ENCODE measurements at regions not wholly inside any gene's neighbourhood (a gene's known extent, or its start where the extent isn't known, plus 50 kb on each side); places are given as distances from the start of the nearest gene placed in this dataset.

DNA sequence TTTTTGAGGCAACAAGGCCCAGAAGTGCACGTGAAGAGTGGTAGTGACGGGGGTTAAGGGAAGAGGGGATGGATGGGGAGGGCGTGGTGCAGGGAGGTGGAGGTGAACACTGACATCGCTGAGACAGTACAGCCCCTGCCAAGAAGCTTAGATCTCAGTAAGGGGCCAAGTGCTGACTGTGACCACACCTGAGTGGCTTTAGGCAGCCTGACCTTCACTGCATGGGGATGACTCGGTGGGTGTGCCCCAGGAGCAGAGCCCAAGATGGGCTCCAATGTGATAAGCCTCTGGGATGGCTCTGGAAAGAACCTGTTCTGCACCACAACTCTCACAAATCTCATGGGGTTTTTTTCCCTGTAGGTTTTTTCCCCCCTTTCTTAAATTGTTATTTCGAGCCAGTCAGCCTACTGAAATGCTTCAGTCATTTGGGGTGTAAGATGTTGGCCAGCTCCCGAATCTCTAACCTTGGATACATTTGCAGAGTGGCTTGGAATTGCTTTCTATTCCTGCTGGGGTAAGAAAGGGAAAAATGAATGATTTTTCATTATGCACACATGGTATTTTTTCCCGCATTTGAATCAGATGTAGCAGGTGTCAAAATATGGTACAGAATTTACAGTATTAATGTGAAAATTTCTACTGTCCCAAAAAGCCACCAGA is 165.0 kb downstream of the TM9SF2 start:
- no peak for DNase-seq (ENCODE audit: low spot score)

DNA sequence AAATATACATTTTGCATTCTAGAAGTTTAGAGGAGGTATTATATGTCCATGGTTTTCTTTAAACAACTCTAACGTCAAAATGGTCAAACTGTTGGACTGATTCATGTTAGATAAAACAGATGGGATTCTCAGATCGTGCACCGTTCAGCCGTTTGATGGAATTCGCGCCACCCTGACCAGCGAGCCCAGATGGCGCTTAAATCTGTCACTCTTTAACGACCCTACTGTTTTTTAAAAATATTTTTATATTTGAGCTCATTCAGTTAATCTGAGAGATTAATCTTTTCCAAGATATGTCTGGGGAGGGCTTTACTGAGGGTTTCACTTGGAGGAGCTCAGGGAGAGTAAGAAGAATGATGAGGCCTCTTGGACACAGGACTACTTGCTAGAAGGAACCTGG is 164.4 kb downstream of the TM9SF2 start:
- DNase-seq (ENCODE audit: low spot score): no peak

DNA sequence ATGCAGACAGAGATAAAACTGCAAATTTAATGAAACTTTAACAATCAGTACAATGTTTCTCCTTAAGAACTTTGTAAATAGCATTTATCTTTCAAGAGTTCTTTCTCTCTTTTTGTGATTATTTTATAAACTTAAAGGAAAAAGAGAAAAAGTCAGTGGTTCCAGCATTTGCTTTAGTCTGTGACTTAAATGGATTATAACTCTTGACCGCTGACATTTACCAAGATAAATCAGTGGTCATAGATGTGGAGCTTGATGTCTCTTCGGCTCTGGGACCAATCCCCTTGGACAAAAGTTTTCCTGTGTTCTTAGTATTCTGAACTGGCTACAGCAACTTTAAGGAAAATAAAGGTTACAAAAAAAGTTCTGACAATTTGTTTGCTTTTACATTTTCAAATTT is 162.6 kb downstream of the TM9SF2 start:
- DNase-seq (ENCODE audit: low spot score): no peak

DNA sequence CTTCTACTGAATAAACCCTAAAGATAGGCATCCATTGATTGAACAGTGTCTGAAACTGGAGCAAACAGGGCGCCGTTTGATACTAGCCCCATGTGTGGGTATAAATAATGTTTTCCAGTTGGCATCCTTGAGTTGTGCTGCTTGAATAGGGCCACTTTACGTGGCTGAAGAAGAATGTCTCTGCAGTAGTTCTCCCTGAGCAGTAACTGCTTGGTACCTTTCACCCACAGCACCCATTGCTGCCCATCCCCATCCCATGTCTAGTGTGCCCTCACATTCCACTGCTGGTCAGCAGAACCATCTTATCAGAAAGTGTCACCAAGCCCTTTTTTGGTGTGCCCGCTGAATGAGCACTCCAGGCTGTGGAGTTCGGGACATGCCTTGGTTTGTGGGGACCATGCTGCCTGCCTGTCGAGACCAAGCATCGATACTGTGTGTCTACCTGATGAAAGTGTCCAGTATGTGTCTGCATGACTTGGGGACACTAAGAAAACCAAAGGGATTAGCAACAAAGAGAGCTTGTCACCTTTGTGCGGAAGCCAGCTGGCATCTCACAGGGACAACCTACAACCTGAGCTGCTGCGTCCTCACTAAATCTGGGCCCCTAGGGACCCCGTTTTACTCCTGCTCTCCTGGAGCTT is 162.0 kb downstream of the TM9SF2 start:
- no peak for DNase-seq (ENCODE audit: low spot score)

DNA sequence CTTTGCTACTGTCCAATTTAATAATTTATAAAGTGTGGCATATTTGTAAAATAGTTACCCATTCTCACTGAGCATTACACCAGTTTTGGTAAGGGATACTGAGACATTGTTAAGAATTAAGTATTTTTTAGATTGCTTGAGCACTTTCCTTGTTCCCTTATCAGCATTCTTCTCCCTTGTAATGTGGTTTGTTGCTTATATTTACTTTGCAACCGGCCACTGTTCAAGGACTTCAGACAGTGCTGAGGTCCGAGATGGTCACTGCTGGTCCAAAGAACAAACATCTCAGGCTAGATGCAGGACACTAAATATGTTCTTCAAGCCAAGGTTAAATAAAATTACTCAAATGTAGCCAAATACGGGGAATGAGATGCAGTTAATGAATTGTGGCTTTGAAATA is 161.4 kb downstream of the TM9SF2 start:
- no peak for DNase-seq (ENCODE audit: low spot score)

DNA sequence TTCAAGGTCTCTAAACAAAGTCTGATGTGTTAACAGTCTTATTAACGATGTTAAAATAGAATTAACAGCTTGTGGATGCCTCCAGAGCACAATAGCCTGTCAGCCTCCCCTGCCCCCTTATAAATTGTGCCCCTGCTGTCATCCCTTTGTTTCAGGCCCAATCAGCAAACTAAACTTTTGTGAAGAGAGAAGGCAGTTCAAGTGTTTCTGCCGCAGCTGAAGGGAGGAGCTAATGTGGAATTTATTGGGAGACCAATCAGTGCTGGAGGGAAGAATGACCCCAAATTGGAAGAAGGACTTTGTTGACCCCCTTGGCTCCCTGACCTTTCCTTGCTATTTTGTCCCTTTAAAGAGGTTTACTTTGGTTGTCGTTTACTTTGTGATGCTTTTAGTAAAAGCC is 160.5 kb downstream of the TM9SF2 start:
- DNase-seq (ENCODE audit: low spot score): no peak

DNA sequence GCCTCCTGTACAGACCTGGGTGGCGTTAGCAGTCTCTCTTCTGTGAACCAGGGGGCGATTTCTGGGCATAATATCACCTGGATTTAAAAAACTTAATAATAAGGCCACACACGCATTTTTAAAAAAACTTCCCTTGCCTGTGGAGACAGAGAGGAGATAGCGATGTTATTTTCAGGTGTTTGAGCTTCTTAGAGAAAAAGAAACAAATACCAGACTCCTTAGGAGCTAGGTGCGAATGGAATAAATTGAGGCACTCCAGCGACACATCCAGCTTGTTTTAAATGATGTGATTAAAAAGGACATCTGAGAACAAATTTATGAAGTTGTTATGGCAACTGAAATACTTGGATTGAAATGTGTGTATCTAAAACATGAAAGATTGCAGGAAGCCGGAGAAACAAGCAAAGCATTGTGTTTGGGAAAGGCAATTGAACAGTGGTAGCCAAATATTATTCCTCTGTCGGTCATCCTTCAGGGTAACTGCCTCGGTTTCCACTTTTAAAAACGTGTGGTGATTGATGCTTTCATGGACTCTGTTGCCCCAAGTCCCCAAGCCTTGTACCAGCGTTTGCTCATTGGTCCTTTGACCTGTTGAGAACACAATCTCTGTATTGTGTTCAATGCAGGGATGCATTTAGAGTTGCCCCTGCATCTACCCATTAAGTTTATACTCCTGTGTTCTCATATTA is 158.7 kb downstream of the TM9SF2 start:
- no peak for DNase-seq (ENCODE audit: low spot score)

DNA sequence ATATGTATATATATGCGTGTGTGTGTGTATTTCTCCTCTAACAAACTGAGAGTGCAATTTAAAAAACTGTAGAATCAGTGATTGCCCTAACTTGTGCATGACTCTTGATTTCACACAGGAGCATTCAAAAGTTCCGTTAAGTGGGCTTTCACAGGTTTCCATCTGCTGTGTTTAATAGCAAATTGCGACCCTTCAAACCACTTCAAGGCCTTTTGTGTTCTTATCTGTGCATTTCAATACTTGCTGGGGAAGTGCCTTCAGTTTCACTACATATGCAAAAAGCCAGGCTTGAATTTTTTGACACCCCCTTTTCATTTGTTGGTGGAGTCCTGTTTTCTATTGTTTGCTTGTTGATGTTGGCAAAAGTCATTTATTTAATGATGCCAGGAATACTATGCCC is 158.0 kb downstream of the TM9SF2 start:
- no peak for DNase-seq (ENCODE audit: low spot score)

DNA sequence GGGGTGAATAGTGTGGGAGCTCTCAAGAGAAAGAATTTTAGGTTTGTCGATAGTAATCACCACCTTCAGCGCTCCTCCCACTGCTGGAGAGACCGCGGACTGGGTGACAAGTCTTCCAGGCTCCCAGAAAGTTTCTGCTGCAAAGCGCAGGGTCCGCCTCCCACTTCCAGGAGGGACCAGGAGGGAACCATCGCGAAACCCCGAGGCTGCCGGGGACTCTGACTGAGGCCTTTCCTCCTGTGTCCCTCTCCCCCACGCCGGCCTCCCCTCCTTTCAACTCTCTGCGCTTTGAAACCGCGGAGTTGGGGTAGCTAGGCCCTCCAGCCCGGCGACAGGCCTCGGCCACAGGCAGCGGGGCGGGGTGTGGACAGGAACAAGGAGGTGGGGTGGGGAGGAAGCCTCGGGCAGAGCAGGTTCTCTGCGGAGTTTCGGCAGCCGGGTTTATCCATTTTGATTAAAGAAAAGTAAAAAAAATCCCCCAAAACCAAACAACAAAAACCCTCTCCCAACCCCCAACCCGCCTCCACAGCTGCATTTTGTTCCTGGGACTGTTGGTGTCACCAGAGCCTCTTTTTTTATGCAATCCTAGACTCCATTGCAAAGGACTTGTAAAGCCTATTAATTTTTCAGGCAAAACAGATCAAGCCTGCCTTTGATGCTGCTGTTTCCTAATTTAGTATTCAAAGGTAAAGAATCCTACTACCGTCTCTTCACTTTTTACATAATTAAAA is 157.2 kb downstream of the TM9SF2 start:
- peak; percentile 5 for DNase-seq (ENCODE audit: low spot score)

DNA sequence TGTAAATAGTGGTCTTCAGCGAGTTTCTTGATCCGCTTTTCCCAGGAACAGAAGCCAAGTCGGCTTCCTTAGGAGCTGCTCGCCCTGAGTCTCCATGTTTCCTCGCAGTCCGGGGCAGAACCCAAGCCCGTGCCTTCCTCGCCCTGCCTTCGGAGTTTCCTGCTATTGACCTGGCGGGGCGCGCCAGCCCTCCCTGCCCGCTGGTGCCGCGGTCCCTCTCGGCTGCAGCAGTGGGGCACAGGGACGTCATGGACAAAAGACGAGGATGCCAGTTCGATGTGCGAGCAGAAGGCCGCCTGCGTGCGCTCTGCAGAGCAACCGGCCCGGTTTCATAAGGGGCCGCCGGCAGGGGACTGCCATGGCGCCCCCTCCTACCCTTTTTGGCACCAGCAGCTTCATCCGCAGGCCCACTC is 156.6 kb downstream of the TM9SF2 start:
- no peak for DNase-seq (ENCODE audit: low spot score)

DNA sequence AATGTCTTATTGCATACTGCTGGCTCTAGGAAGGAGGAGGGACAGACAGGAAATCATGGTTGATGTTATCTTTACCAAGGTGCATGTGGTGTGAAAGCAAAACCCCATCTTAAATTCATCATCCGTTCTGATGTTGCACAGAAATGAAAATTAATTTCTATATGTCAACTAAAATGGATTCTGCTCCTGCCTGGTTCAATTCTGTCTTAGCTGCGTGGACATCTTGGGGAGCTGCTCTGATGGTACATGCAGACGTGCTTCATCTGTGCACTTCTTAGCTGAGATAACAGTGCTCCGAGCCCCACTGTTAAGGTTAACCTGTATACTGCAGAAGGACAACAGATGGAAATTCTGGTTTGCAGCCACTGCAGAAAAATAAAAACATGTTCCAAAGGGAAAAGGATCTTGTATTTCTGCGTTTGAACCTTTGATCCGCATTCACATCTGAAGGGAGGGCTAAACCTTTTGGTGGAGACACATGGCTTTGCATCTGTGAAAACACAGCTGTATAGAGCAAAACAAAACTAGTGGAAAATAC is 155.6 kb downstream of the TM9SF2 start:
- DNase-seq (ENCODE audit: low spot score): no peak

DNA sequence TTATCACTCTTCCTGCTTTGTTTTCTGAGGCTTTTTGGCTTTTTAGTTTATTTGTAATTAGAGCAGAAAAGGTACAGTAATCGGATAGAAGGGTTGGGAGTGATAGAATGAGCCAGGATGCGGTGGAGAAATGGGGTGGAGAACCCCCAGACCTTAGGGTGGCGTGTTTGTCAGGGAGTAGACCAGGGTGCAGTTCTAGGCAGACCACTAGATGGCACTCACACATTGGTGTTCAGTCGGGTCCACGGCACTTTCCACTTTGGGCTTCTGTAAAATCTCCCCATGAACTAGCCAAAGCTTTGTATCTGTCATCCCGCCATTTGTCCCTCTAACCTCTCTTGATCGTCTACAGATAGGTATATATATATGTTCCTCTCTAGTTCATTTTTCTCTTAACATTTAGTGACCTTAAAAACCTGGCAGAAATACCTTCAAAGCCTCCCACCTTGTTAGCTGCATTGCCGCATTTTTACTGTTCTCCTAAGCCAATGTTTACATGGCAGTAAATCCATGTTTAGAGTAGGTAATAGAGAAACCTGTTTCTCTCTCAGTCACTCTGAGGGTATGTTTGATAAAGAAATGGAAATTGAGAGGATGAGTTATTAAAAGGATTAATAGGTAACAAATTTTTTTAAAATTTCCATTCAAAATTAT is 154.9 kb downstream of the TM9SF2 start:
- peak; percentile 94 for DNase-seq (ENCODE audit: low spot score)

DNA sequence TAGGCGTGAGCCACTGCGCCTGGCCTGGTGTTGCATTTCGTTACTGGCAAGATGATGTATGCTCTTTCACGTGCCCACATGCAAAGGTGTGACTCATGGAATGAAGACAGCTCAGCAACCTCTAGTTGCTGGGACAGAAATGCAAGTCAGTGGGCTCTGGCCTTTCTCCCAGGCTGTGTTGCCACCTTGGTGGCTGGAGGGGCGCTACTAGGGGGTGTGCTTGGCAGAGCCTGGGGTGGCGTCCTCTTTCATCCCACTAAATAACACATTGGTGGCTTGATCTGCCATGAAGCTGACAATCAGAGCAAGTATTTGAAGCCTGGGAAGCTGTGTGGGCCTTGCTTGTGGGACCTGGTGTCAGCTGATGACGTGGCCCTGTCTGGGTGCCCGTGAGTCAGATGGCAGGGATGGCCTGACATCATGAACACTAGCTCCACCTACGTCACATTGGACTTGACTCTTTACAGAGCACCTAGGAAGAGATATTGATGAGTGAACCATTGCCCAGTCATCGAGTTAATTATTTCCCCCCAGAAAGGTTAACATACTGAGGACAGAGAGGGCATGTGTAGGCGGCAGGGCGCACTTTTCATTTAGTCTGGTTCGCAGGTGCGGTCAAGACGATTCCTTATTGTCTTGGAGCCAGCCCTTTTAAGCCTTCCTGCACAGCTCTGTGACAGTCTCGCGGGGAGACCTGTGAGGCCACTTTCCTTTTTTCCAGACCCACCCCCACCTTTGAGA is 154.2 kb downstream of the TM9SF2 start:
- DNase-seq (ENCODE audit: low spot score): peak; percentile 41

DNA sequence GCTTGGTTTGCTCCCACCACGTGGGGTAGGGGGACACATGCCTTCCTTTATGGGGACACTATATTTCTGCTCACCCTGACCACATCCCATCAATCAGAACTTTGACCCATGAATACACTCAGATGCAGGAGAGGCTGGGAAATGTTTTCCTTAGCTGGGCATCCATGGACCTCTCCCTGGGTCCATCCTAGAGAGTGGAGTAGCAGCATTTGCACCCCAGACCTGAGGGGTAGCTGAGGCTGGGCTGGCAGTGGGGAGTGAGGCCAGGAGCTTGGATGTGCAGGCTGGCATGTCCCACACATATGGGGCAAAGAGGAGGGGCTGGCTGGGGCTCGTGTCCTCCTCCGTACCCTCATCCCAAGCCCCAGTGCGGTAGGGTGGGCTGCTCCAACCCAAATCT is 152.8 kb downstream of the TM9SF2 start:
- no peak for DNase-seq (ENCODE audit: low spot score)

DNA sequence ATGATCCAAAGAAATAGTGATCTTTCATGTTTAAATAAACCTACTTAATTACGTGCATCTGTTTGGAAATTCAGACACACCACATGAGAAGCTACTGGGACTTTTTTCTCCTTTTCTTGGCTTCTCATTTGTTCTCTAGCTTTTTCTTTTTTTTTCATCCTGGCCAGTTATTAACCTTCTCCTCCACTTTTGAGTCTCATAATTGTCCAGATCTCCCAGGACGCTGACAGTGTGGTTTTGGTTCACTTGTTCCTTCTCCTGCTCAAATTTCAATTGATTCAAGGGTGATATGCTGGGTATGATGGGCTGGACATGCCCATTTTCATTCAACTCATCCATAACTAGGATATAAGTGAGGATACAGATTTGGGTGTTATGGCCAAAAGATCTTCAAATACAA is 152.3 kb downstream of the TM9SF2 start:
- no peak for DNase-seq (ENCODE audit: low spot score)

DNA sequence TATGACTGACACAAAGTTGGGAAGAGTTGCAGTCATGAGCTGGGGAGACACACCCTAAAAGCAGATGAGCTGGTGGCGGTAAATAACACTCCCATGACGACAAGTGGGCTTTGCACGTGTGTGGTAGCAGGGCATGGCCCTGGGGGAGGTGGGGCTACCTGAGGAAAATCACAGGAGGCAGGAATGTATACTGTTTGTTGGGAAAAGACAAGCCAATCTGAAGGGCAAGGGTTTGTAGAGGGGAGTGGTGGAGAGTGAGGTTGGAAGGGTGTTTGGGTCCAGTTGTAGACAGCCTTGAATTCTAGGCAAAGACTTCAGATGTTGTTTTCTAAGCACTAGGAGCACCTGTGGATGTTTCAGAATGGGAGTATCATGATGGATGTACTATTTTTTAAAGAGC is 151.6 kb downstream of the TM9SF2 start:
- no peak for DNase-seq (ENCODE audit: low spot score)

DNA sequence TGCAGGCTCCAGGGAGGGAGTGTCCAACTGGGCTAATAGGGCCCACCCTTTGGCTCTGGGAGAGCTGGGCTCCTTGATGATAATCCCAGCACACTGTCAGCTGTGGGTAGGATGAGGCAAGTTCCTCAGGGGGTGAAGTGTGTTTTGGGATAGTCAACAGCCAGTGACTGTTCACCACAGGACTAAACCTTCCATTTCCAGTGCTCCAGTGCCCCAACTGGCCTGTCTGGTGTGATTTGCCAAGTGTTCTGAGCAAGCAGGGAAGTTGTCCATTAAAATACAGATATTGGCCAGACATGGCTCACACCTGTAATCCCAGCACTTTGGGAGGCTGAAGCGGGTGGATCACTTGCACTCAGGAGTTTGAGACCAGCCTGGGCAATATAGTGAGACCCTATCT is 150.9 kb downstream of the TM9SF2 start:
- no peak for DNase-seq (ENCODE audit: low spot score)

DNA sequence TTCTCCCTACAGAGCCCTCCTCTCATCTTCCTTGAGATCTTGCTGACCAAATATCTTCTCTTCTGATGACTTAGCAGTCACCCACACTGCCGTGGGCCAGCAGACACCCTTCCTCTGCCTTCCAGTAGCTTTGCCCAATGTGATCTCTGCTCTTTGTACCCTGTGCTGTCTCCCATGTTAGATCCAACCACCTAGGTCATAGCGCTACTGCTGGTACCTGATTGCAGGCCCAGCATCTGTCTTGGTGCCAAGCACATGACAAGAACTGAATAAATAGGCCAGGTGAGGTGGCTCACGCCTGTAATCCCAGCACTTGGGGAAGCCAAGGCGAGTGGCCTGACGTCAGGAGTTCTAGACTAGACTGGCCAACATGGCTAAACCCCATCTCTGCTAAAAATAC is 149.7 kb downstream of the TM9SF2 start:
- DNase-seq (ENCODE audit: low spot score): no peak

DNA sequence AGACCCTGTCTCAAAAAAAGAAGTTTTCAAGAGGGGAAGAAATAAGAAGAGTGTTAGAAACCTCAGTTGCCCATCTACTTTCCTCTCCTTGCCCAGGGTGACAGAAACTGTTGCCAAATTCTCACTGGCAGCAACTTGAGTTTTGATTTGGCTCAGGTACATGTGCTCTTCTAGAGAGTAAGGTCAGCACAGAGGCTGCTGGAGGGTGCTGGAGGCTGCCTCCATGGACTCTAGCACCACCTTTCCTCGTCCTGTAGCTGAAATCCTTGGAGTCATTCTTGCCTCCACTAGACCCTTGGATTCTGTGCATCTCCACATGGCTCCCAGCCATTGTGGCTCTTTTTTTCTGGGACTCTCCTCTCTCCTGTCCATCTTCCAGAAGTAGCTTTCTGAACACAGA is 149.1 kb downstream of the TM9SF2 start:
- no peak for DNase-seq (ENCODE audit: low spot score)

DNA sequence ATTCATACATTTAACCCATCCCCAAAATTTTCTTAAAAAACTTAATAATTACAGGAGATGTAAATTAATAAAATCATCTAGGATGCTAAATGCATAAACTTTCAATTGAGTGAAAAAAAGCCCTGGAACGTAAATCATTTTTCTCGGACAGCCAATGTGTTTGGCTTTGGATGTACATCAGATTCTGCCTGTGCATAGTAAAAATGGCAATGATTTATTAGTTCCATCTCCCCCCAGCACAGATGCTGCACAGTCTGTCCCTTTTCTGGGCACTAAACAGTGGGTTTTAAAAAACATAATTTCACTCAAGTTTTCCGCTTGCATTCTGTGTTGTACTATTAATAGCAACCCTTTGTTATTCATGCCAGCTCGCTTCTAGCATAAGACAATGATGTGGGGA is 147.7 kb downstream of the TM9SF2 start:
- no peak for DNase-seq (ENCODE audit: low spot score)

DNA sequence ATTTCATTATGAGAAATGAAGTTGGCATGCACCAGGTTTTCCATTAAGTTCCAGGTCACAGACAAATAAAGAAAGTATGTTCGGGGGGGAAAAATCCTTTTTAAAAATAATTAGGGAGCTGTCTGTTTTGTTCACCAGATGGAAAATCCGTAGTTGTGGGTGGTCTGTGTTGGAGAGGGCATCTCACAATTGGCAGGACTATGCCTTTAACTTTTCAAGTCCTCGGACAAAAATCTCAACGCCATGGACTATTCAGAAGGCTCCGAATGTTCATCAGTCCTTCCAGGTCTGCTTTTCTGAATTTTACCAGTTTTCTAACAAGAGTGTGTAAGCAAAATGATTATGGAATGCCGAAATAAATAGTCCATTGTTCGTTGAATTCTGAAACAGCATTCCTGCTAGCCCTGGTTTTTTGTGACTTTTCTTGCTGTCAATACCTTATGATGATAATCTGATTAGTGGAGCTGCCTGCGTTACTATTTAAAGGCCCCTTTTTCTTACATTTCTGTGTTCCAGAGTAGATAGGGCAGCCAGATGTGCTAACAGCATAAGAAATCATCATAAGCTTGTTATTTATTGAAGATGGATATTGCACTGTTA is 146.9 kb downstream of the TM9SF2 start:
- no peak for DNase-seq (ENCODE audit: low spot score)

Data from HT-29 (cell line).